ENCODE measurements at regions not wholly inside any gene's neighbourhood (a gene's known extent, or its start where the extent isn't known, plus 50 kb on each side); places are given as distances from the start of the nearest gene placed in this dataset.

DNA sequence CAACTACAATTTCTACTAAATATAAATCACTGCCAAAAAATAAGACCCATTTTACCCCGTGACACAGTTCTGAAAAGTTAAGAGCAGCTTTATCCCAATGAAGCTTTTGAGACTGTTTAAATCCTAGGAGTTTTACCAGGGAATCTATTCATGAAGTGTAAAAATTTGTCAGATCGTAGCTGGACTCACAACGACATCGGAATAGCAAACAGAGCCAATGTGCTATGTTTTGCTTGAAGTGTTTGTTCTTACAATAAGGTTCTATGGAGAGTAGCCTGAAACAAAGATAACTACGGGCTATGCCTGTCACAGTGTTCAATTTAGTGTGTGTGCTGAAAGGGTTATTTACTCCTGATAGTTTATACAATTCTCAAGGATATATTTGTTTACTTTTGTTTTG is 78.5 kb upstream of the L3MBTL4 start:
- TF ChIP-seq FOXA1 (IDR thresholded peaks at IDR 0.05) (no peak), ELF4 (IDR thresholded peaks at IDR 0.05) (no peak), FOXM1 (IDR thresholded peaks at IDR 0.05; ENCODE audit: borderline replicate concordance) (no peak), CTBP1 (IDR thresholded peaks at IDR 0.05; ENCODE audit: borderline replicate concordance) (no peak), FOXK2 (IDR thresholded peaks at IDR 0.05) (no peak), BHLHE40 (IDR thresholded peaks at IDR 0.05; ENCODE audit: borderline replicate concordance) (no peak), ZNF384 (IDR thresholded peaks at IDR 0.05) (no peak), NFRKB (IDR thresholded peaks at IDR 0.05) (no peak), TARDBP (IDR thresholded peaks at IDR 0.05) (no peak)

Data from HEK293T (cell line).